K562 (cell line): ENCODE measurements at regions not wholly inside any gene's neighbourhood (a gene's known extent, or its start where the extent isn't known, plus 50 kb on each side); places are given as distances from the start of the nearest gene placed in this dataset.

Experiments used
- BACH1 ChIP-seq: fragments of 200-800 bp; sonication (Bioruptor generic); IDR thresholded peaks from 2 replicates; pipeline ENCODE4 v1.6.1; 2016; ENCODE audit warnings: missing genetic modification characterization, missing compliant biosample characterization
- DIDO1 ChIP-seq: fragments of 450-650 bp; IDR thresholded peaks from 2 replicates; pipeline ENCODE4 v1.6.1; 2016; ENCODE audit warnings: low read depth, missing biosample characterization, missing genetic modification characterization
- MCM3 ChIP-seq: fragments of 450-650 bp; IDR thresholded peaks from 2 replicates; pipeline ENCODE4 v1.6.1; 2016
- MTF1 ChIP-seq: fragments of 250-450 bp; sonication (Bioruptor Pico); IDR thresholded peaks from 2 replicates; pipeline ENCODE4 v1.9.0; 2021; ENCODE audit warnings: moderate library complexity, mild to moderate bottlenecking, inconsistent platforms, borderline replicate concordance
- PHF21A ChIP-seq: fragments of 450-650 bp; IDR thresholded peaks from 2 replicates; pipeline ENCODE4 v1.6.1; 2017; ENCODE audit warnings: low read depth, borderline replicate concordance
- SMAD4 ChIP-seq: fragments of 250-450 bp; sonication (Bioruptor Pico); conservative IDR thresholded peaks from 2 replicates; pipeline ENCODE4 v1.8.0; 2021; ENCODE audit warnings: inconsistent platforms, mild to moderate bottlenecking, moderate library complexity
- ZFP1 ChIP-seq: fragments of 450-650 bp; formaldehyde crosslinking; IDR thresholded peaks from 2 replicates; pipeline ENCODE4 v1.4.0; 2020; ENCODE audit warnings: mild to moderate bottlenecking, mixed read lengths
- TF ChIP-seq, protein P1 (sequence below): fragments of 450-650 bp; IDR thresholded peaks from 2 replicates; pipeline ENCODE4 v1.6.1; 2016; ENCODE audit warnings: low read depth

DNA sequence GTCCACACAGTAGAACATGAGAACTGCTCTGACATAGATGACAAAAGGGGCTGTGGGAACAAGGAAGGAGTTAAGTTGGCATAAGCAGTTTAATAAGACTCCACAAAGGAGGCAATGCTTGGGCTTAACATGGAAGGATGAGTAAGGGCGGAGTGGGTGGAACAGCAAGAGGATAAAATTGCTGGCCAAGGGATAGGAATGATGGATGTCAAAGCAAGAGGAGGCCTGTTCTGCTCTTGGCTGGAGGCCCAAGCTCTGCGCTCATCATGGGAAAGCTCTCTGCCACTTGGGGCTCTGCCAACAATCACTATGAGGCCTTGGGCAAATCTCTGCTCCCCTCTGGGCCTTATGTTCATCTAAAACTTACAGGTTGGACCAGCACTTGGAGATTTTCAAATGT is 98.3 kb upstream of the CAMK1G start (continued):
- TF ChIP-seq, protein P1, sequence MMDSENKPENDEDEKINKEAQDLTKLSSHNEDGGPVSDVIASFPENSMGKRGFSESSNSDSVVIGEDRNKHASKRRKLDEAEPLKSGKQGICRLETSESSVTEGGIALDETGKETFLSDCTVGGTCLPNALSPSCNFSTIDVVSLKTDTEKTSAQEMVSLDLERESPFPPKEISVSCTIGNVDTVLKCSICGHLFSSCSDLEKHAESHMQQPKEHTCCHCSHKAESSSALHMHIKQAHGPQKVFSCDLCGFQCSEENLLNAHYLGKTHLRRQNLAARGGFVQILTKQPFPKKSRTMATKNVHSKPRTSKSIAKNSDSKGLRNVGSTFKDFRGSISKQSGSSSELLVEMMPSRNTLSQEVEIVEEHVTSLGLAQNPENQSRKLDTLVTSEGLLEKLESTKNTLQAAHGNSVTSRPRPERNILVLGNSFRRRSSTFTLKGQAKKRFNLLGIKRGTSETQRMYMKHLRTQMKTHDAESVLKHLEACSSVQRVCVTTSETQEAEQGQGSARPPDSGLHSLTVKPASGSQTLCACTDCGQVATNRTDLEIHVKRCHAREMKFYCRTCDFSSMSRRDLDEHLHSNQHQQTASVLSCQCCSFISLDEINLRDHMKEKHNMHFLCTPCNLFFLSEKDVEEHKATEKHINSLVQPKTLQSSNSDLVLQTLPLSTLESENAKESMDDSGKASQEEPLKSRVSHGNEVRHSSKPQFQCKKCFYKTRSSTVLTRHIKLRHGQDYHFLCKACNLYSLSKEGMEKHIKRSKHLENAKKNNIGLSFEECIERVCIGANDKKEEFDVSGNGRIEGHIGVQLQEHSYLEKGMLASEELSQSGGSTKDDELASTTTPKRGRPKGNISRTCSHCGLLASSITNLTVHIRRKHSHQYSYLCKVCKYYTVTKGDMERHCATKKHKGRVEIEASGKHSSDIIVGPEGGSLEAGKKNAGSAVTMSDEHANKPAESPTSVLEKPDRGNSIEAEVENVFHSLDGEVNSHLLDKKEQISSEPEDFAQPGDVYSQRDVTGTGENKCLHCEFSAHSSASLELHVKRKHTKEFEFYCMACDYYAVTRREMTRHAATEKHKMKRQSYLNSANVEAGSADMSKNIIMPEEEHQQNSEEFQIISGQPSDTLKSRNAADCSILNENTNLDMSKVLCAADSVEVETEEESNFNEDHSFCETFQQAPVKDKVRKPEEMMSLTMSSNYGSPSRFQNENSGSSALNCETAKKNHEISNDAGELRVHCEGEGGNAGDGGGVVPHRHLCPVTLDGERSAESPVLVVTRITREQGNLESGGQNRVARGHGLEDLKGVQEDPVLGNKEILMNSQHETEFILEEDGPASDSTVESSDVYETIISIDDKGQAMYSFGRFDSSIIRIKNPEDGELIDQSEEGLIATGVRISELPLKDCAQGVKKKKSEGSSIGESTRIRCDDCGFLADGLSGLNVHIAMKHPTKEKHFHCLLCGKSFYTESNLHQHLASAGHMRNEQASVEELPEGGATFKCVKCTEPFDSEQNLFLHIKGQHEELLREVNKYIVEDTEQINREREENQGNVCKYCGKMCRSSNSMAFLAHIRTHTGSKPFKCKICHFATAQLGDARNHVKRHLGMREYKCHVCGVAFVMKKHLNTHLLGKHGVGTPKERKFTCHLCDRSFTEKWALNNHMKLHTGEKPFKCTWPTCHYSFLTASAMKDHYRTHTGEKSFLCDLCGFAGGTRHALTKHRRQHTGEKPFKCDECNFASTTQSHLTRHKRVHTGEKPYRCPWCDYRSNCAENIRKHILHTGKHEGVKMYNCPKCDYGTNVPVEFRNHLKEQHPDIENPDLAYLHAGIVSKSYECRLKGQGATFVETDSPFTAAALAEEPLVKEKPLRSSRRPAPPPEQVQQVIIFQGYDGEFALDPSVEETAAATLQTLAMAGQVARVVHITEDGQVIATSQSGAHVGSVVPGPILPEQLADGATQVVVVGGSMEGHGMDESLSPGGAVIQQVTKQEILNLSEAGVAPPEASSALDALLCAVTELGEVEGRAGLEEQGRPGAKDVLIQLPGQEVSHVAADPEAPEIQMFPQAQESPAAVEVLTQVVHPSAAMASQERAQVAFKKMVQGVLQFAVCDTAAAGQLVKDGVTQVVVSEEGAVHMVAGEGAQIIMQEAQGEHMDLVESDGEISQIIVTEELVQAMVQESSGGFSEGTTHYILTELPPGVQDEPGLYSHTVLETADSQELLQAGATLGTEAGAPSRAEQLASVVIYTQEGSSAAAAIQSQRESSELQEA, result no peak
- TF ChIP-seq ZFP1 (no peak), PHF21A (no peak), SMAD4 (no peak), BACH1 (no peak), MCM3 (no peak), DIDO1 (tag) (no peak), MTF1 (CRISPR knock-in tag) (no peak)
- TF ChIP-seq, all 486 proteins: peak for 0
